Activated naive CD8-positive, alpha-beta T cell (primary cell): ENCODE measurements at regions not wholly inside any gene's neighbourhood (a gene's known extent, or its start where the extent isn't known, plus 50 kb on each side); places are given as distances from the start of the nearest gene placed in this dataset.

ENCODE experiments used
- H3K27ac Mint-ChIP-seq: one replicate; pipeline ENCODE4 v1.8.0; 2021; ENCODE audit warnings: mixed read lengths
- H3K27me3 Mint-ChIP-seq: one replicate; pipeline ENCODE4 v1.8.0; 2021; ENCODE audit warnings: mixed read lengths
- H3K36me3 Mint-ChIP-seq: one replicate; pipeline ENCODE4 v1.8.0; 2021; ENCODE audit warnings: mixed read lengths
- H3K4me1 Mint-ChIP-seq: one replicate; pipeline ENCODE4 v1.8.0; 2021; ENCODE audit warnings: low read depth, mixed read lengths
- H3K4me3 Mint-ChIP-seq: one replicate; pipeline ENCODE4 v1.8.0; 2021; ENCODE audit warnings: mild to moderate bottlenecking, mixed read lengths
- H3K9me3 Mint-ChIP-seq: one replicate; pipeline ENCODE4 v1.8.0; 2021; ENCODE audit warnings: low read depth, mixed read lengths

DNA sequence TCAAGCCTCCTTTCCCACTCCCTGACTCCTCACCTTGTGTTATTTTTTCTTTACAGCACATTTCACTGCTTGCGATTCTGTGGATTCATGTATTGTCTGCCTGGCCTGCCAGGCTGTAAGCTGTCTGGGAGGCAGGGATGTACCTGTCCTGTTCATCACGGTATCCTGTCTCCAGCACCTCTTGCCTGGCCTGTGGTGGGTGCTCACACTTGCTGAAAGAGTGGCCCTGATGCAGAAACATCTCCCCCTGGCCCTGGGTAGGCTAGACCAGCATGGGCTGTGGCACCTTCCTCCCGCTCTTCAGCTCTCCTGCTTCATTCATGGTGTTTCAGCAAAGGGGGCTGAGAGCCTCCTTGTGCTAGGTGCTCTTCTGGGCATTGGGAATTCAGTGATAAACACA lies 60.1 kb upstream of the KCNG1 start:
- Mint-ChIP-seq H3K4me3 (no peak overlapping the region), H3K36me3 (no peaks in the 10 kb centered on the region), H3K4me1 (no peaks in the 10 kb centered on the region), H3K9me3 (no peaks in the 10 kb centered on the region), H3K27me3 (peaks cover 11% of the 10 kb centered on the region), H3K27ac (no peak overlapping the region)

DNA sequence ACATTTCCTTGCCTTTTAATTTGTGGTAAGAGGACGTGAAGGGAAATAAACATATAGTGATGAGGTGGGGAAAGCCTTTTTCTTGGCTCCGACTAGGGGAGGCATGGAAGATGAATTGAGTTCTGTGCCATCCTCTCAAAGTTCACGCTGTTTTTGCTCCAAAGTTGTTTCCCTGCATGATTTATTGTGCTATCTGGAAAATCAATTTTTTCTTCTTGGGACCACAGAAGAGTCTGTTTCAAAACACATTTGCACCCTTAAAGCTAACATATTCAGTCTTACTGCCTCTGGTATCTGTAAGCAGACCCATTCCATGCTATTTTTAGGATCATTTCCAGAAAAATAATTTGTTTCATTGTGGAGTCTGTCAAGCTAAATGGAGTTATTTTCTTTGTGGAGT lies 57.6 kb upstream of the KCNG1 start:
- Mint-ChIP-seq H3K9me3 (no peaks in the 10 kb centered on the region), H3K27me3 (peaks cover 17% of the 10 kb centered on the region), H3K4me3 (no peak overlapping the region), H3K27ac (no peak overlapping the region), H3K4me1 (peaks cover 5% of the 10 kb centered on the region), H3K36me3 (no peaks in the 10 kb centered on the region)

DNA sequence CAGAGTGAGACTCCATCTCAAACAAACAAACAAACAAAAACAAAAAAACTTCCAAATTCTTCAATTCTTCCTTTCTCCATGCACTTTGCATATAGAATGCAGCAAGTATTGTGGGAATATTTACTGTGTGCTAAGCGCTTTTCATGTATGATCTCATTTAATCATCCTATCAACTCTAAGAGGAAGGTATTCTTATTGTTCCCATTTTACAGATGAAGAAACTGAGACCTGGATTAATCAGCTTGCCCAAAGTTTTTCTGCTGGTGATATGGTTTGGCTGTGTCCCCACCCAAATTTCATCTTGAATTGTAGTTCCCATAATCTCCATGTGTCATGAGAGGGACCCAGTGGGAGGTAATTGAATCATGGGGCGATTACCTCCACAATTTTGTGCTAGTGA lies 56.6 kb upstream of the KCNG1 start:
- no peaks in the 10 kb centered on the region for H3K9me3 Mint-ChIP-seq
- H3K27me3 Mint-ChIP-seq: peaks cover 19% of the 10 kb centered on the region
- peaks cover 5% of the 10 kb centered on the region for H3K4me1 Mint-ChIP-seq
- no peaks in the 10 kb centered on the region for H3K36me3 Mint-ChIP-seq
- H3K27ac Mint-ChIP-seq: no peak overlapping the region
- H3K4me3 Mint-ChIP-seq: no peak overlapping the region

DNA sequence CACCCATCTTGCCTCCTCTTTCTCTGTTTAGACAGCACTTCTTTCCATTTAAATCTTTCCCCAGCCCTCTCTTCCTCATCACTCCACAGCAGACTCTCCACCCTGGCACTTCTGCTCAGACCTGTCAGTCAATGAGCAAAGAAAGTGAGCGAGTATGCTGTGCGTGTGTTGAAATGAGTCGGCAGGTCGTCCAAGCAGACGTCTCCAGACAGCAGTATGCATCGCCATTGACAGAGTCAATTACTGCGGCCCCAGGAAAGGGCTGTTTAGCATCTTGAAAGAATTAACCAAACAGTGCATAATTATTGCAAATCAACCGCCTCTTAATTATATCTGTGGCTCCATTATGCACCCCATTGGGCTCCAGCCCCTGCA lies 54.8 kb upstream of the KCNG1 start:
- H3K4me3 Mint-ChIP-seq: no peak overlapping the region
- no peaks in the 10 kb centered on the region for H3K9me3 Mint-ChIP-seq
- peaks cover 25% of the 10 kb centered on the region for H3K27me3 Mint-ChIP-seq
- H3K4me1 Mint-ChIP-seq: peaks cover 5% of the 10 kb centered on the region
- no peak overlapping the region for H3K27ac Mint-ChIP-seq
- H3K36me3 Mint-ChIP-seq: no peaks in the 10 kb centered on the region

DNA sequence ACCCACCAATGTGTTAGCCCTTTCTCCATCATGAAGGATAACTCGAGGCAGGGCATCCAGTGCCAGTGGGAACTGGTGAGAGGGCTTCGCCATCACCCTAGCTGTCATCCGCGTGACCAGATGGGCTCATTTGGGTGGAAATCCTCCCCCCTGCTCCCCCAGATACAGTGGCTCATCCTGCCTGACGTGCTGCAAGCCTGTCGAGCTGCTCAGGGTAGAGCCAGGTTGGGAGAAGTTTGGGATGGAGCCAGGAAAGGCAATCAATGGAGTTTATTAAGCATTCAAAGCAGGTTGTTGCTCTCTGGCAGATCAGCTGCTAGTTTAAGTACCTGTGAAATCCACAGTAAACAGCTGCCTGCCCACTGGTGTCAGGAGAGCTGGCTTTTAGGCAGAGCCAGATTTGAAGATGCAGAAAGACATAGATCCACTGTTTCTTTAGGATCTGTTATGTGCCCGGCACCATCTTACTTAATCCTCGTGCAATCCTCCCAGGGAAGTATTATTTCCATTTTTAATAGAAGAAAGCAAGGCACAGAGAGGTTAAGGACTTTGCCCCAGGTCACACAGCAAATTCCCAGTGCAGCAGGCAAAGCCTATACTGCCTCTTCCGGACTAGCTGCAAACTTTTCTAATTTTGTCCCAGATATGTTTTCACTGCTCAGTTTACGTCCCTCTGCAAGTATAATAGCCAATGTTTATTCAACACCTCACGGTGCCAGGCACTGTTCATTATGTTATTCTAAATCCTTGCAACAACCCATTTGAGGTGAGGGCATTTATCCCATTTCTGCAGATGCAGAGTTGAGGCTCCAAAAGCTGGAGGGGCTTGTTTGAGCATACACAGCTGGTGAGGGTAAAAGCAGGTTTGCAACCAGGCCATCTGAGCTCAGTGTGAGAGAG lies 54.1 kb upstream of the KCNG1 start:
- Mint-ChIP-seq H3K27me3 (peaks cover 30% of the 10 kb centered on the region), H3K27ac (no peak overlapping the region), H3K36me3 (no peaks in the 10 kb centered on the region), H3K9me3 (no peaks in the 10 kb centered on the region), H3K4me1 (peaks cover 5% of the 10 kb centered on the region), H3K4me3 (no peak overlapping the region)

DNA sequence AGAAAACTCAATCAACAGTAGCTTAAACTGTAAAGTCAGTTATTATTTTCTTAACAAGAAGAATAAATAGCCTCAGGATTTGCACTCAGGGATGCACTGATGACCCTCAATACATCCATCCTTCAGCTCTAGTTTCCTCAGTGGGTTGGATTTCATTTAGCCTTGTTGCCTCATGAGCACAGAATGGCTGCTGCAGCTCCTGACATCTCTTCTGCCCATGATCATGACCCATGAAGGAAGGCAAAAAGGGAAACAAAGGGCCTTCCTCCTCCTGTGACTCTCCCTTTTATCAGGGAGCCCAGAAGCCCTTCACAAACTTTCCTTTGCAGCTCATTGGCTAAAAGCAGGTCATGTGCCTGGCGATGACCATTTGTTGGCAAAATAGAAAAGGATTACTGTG lies 51.2 kb upstream of the KCNG1 start:
- no peaks in the 10 kb centered on the region for H3K36me3 Mint-ChIP-seq
- peaks cover 5% of the 10 kb centered on the region for H3K4me1 Mint-ChIP-seq
- no peak overlapping the region for H3K27ac Mint-ChIP-seq
- no peak overlapping the region for H3K4me3 Mint-ChIP-seq
- peaks cover 30% of the 10 kb centered on the region for H3K27me3 Mint-ChIP-seq
- H3K9me3 Mint-ChIP-seq: no peaks in the 10 kb centered on the region
